ENCODE measurements at regions not wholly inside any gene's neighbourhood (a gene's known extent, or its start where the extent isn't known, plus 50 kb on each side); places are given as distances from the start of the nearest gene placed in this dataset.
"Not testable (repeated sequence)": the region's sequence is repeated elsewhere in the genome, so short reads cannot be mapped to it uniquely, and the experiment has no call there.

DNA sequence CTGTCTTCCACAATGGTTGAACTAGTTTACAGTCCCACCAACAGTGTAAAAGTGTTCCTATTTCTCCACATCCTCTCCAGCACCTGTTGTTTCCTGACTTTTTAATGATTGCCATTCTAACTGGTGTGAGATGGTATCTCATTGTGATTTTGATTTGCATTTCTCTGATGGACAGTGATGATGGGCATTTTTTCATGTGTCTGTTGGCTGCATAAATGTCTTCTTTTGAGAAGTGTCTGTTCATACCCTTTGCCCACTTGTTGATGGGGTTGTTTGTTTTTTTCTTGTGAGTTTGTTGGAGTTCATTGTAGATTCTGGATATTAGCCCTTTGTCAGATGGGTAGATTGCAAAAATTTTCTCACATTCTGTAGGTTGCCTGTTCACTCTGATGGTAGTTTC lies 153.1 kb downstream of the ALX1 start:
- H3K4me3 ChIP-seq (ENCODE audit: low read depth in 1 of 2, low read length in 2 of 2); H3K36me3 ChIP-seq (ENCODE audit: control insufficient read depth in 1 of 2, insufficient read depth in 2 of 2, low read length in 2 of 2); H3K27me3 ChIP-seq (ENCODE audit: low read depth, low read length); H3K27ac ChIP-seq (ENCODE audit: low read length); H3K4me1 ChIP-seq (ENCODE audit: control insufficient read depth in 1 of 2, insufficient read depth in 2 of 2, low read length in 2 of 2); H3K9me3 ChIP-seq (ENCODE audit: control insufficient read depth in 1 of 2, low read length in 2 of 2): not testable (repeated sequence)

DNA sequence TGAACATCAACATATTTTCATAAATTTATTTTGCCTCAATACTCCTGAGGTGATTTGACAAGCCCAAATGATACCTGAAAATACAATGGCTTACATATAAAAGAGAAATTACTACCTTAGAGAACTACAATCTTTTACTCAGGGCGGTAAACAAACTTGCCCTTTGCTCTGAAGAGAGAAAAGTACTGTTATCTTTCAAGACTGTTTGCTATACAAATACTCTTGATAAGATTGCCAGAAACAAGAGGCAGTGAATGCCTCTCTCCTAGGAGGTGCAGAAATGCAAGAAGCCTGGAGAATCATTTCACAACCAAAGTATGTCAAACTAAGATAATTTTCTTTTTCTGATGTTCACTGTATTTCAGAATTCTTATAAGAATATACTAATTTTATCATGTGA lies 160.3 kb downstream of the ALX1 start:
- Histone ChIP-seq H3K27me3 (ENCODE audit: low read depth, low read length) (no peaks in the 10 kb centered on the region), H3K4me1 (ENCODE audit: control insufficient read depth in 1 of 2, insufficient read depth in 2 of 2, low read length in 2 of 2) (no peaks in the 10 kb centered on the region), H3K4me3 (ENCODE audit: low read depth in 1 of 2, low read length in 2 of 2) (no peak overlapping the region), H3K9me3 (ENCODE audit: control insufficient read depth in 1 of 2, low read length in 2 of 2) (peaks cover 0 to 3% of the 10 kb centered on the region in 2 donors), H3K36me3 (ENCODE audit: control insufficient read depth in 1 of 2, insufficient read depth in 2 of 2, low read length in 2 of 2) (no peaks in the 10 kb centered on the region), H3K27ac (ENCODE audit: low read length) (no peak overlapping the region)

- Histone ChIP-seq H3K9me3 (ENCODE audit: control insufficient read depth in 1 of 2, low read length in 2 of 2) (peaks cover 0 to 3% of the 10 kb centered on the region in 2 donors), H3K27me3 (ENCODE audit: low read depth, low read length) (no peaks in the 10 kb centered on the region), H3K36me3 (ENCODE audit: control insufficient read depth in 1 of 2, insufficient read depth in 2 of 2, low read length in 2 of 2) (no peaks in the 10 kb centered on the region), H3K4me1 (ENCODE audit: control insufficient read depth in 1 of 2, insufficient read depth in 2 of 2, low read length in 2 of 2) (no peaks in the 10 kb centered on the region), H3K4me3 (ENCODE audit: low read depth in 1 of 2, low read length in 2 of 2) (no peak overlapping the region), H3K27ac (ENCODE audit: low read length) (no peak overlapping the region)
Observed at GRCh38 chr12:85441025-85441424, 161.0 kb downstream of the ALX1 start.

DNA sequence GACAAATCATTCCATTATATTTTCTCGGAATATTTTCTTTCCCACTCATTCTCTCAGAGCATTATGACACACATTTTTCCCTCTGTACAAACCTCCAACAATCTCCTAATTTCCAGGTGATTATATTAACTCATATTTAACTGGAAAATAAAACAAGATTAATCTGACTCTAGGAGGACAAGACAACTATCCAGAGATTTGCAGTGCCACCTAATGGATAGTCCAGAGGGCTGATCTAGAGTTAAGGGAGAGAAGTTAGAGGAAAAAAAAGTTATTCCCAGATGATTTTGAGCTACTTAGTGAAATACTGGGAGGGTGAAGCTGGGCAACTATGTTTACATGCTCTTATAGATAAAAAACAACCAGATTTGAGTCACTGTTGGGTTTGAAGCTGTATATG lies 161.7 kb downstream of the ALX1 start:
- Histone ChIP-seq H3K4me1 (ENCODE audit: control insufficient read depth in 1 of 2, insufficient read depth in 2 of 2, low read length in 2 of 2) (no peaks in the 10 kb centered on the region), H3K4me3 (ENCODE audit: low read depth in 1 of 2, low read length in 2 of 2) (no peak overlapping the region), H3K36me3 (ENCODE audit: control insufficient read depth in 1 of 2, insufficient read depth in 2 of 2, low read length in 2 of 2) (no peaks in the 10 kb centered on the region), H3K9me3 (ENCODE audit: control insufficient read depth in 1 of 2, low read length in 2 of 2) (peaks cover 0 to 3% of the 10 kb centered on the region in 2 donors), H3K27ac (ENCODE audit: low read length) (no peak overlapping the region), H3K27me3 (ENCODE audit: low read depth, low read length) (no peaks in the 10 kb centered on the region)

GRCh38 chr12:85445060-85445938 lies 165.3 kb downstream of the ALX1 start:
- no peaks in the 10 kb centered on the region for H3K9me3 ChIP-seq (ENCODE audit: control insufficient read depth in 1 of 2, low read length in 2 of 2)

DNA sequence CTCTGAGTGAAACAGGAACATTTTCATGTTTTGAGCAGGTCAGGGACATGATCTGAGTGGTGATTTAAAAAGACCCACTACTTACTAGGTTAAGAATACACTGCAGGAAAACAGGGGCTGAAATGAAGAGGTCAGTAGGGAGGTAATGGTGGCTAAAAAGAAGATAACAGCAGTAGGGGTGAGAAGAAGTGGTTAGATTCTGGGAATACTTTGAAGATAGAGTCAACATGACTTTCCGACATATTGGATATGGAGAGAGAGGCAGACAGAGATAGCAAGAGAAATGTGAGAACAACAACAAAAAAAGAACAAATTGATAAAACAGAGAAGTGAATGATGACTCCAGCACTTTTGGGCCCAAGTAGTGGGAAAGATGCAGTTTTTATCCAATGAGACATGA lies 168.0 kb downstream of the ALX1 start:
- no peaks in the 10 kb centered on the region for H3K27me3 ChIP-seq (ENCODE audit: low read depth, low read length)
- H3K4me3 ChIP-seq (ENCODE audit: low read depth in 1 of 2, low read length in 2 of 2) = no peak overlapping the region
- H3K9me3 ChIP-seq (ENCODE audit: control insufficient read depth in 1 of 2, low read length in 2 of 2) = no peaks in the 10 kb centered on the region
- H3K4me1 ChIP-seq (ENCODE audit: control insufficient read depth in 1 of 2, insufficient read depth in 2 of 2, low read length in 2 of 2) = no peaks in the 10 kb centered on the region
- no peaks in the 10 kb centered on the region for H3K36me3 ChIP-seq (ENCODE audit: control insufficient read depth in 1 of 2, insufficient read depth in 2 of 2, low read length in 2 of 2)
- H3K27ac ChIP-seq (ENCODE audit: low read length) = no peak overlapping the region

More at GRCh38 chr12:85445060-85445938, 165.3 kb downstream of the ALX1 start:
- H3K27me3 ChIP-seq (ENCODE audit: low read depth, low read length) = no peaks in the 10 kb centered on the region
- no peak overlapping the region for H3K4me3 ChIP-seq (ENCODE audit: low read depth in 1 of 2, low read length in 2 of 2)
- no peaks in the 10 kb centered on the region for H3K36me3 ChIP-seq (ENCODE audit: control insufficient read depth in 1 of 2, insufficient read depth in 2 of 2, low read length in 2 of 2)
- H3K27ac ChIP-seq (ENCODE audit: low read length) = no peak overlapping the region
- no peaks in the 10 kb centered on the region for H3K4me1 ChIP-seq (ENCODE audit: control insufficient read depth in 1 of 2, insufficient read depth in 2 of 2, low read length in 2 of 2)

DNA sequence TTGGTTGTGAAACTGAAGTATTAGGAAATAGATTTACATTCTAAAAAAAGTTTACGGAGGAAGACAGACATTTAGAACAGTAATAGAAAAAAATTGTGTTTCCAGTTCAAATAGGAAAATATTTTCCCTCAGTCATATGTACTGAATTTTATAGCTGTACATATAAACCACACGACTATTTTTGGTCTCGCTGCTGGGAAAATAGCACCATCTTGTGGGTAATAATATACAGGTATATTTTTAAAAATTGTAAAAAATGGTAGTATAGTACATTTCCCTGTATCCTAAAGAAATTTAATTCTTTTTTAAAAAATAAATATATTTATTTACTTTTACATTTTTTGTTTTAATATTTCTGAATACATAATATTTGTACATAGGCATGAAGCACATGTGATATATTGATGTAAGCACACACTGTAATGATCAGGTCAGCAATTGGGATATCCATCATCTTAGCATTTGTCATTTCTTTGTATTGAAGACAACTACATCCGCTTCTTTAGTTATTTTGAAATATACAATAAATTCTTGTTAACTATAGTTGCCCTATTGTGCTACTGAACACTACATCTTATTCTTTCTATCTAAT lies 168.6 kb downstream of the ALX1 start:
- Histone ChIP-seq H3K36me3 (ENCODE audit: control insufficient read depth in 1 of 2, insufficient read depth in 2 of 2, low read length in 2 of 2) (no peaks in the 10 kb centered on the region), H3K27me3 (ENCODE audit: low read depth, low read length) (no peaks in the 10 kb centered on the region), H3K4me3 (ENCODE audit: low read depth in 1 of 2, low read length in 2 of 2) (no peak overlapping the region), H3K9me3 (ENCODE audit: control insufficient read depth in 1 of 2, low read length in 2 of 2) (no peaks in the 10 kb centered on the region), H3K27ac (ENCODE audit: low read length) (no peak overlapping the region), H3K4me1 (ENCODE audit: control insufficient read depth in 1 of 2, insufficient read depth in 2 of 2, low read length in 2 of 2) (no peaks in the 10 kb centered on the region)

DNA sequence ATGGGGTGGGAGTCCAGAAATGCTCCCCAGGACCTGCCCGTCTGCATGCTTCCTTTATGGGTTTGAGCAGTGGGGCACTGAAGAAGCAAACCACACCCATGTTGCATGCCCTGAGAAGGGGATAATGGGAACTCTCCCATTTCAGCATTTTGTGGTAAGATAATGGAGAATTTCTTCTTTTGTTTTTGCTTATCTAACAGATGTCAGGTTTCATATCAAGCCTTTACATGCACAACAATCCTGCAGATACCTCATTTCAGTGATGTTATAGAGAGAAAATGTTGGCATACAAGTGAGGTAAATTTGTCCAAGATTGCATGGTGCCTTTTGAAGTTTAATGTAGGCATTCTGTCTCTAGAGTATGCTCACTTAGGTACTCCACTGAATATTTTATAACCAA lies 177.0 kb downstream of the ALX1 start:
- H3K4me3 ChIP-seq (ENCODE audit: low read depth in 1 of 2, low read length in 2 of 2) = no peak overlapping the region
- no peaks in the 10 kb centered on the region for H3K36me3 ChIP-seq (ENCODE audit: control insufficient read depth in 1 of 2, insufficient read depth in 2 of 2, low read length in 2 of 2)
- H3K4me1 ChIP-seq (ENCODE audit: control insufficient read depth in 1 of 2, insufficient read depth in 2 of 2, low read length in 2 of 2) = no peaks in the 10 kb centered on the region
- H3K27ac ChIP-seq (ENCODE audit: low read length) = no peak overlapping the region
- H3K9me3 ChIP-seq (ENCODE audit: control insufficient read depth in 1 of 2, low read length in 2 of 2) = peaks cover 0 to 7% of the 10 kb centered on the region in 2 donors
- H3K27me3 ChIP-seq (ENCODE audit: low read depth, low read length) = no peaks in the 10 kb centered on the region

GRCh38 chr12:85461127-85461526 lies 181.1 kb downstream of the ALX1 start:
- H3K4me3 ChIP-seq (ENCODE audit: low read depth in 1 of 2, low read length in 2 of 2) = no peak overlapping the region
- no peaks in the 10 kb centered on the region for H3K27me3 ChIP-seq (ENCODE audit: low read depth, low read length)
- no peak overlapping the region for H3K27ac ChIP-seq (ENCODE audit: low read length)
- H3K9me3 ChIP-seq (ENCODE audit: control insufficient read depth in 1 of 2, low read length in 2 of 2) = peaks cover 0 to 7% of the 10 kb centered on the region in 2 donors
- H3K36me3 ChIP-seq (ENCODE audit: control insufficient read depth in 1 of 2, insufficient read depth in 2 of 2, low read length in 2 of 2) = no peaks in the 10 kb centered on the region
- H3K4me1 ChIP-seq (ENCODE audit: control insufficient read depth in 1 of 2, insufficient read depth in 2 of 2, low read length in 2 of 2) = no peaks in the 10 kb centered on the region

- no peaks in the 10 kb centered on the region for H3K9me3 ChIP-seq (ENCODE audit: control insufficient read depth in 1 of 2, low read length in 2 of 2)
Observed at GRCh38 chr12:85462888-85463287, 182.9 kb downstream of the ALX1 start.

DNA sequence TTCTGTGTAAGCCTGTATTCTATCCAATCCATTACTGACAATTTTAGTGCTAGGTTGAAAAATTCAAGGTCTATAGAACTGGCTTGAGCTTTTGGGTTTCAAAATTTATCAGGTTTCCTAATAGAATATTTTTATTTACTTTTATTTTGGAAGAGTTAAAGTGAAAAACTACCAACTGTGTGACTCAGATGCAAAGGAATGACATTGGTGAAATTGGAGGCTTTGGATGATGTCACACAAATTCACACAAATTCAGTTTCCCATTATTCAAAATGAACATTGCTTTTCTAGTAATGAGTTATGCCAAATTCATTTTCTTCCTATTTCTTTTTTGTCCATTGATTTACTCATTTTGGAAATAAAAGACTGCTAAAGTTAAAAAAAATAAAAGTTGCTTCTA lies 186.9 kb downstream of the ALX1 start:
- Histone ChIP-seq H3K27me3 (ENCODE audit: low read depth, low read length) (no peaks in the 10 kb centered on the region), H3K4me1 (ENCODE audit: control insufficient read depth in 1 of 2, insufficient read depth in 2 of 2, low read length in 2 of 2) (no peaks in the 10 kb centered on the region), H3K36me3 (ENCODE audit: control insufficient read depth in 1 of 2, insufficient read depth in 2 of 2, low read length in 2 of 2) (no peaks in the 10 kb centered on the region), H3K27ac (ENCODE audit: low read length) (no peak overlapping the region), H3K4me3 (ENCODE audit: low read depth in 1 of 2, low read length in 2 of 2) (no peak overlapping the region), H3K9me3 (ENCODE audit: control insufficient read depth in 1 of 2, low read length in 2 of 2) (no peaks in the 10 kb centered on the region)

More at GRCh38 chr12:85462888-85463287, 182.9 kb downstream of the ALX1 start:
- Histone ChIP-seq H3K36me3 (ENCODE audit: control insufficient read depth in 1 of 2, insufficient read depth in 2 of 2, low read length in 2 of 2) (no peaks in the 10 kb centered on the region), H3K27ac (ENCODE audit: low read length) (no peak overlapping the region), H3K4me3 (ENCODE audit: low read depth in 1 of 2, low read length in 2 of 2) (no peak overlapping the region), H3K4me1 (ENCODE audit: control insufficient read depth in 1 of 2, insufficient read depth in 2 of 2, low read length in 2 of 2) (no peaks in the 10 kb centered on the region), H3K27me3 (ENCODE audit: low read depth, low read length) (no peaks in the 10 kb centered on the region)

Measured in muscle layer of duodenum (tissue), 2 donors.